Esophagus muscularis mucosa (tissue), 4 donors: ENCODE measurements at regions not wholly inside any gene's neighbourhood (a gene's known extent, or its start where the extent isn't known, plus 50 kb on each side); places are given as distances from the start of the nearest gene placed in this dataset.

Experiments
- DNase-seq: peaks from one replicate; pipeline ENCODE4 v3.0.0-alpha.2; 2017; ENCODE audit errors: extremely low spot score
- H3K27ac ChIP-seq, 4 donors: fragments of 200-600 bp; sonication (generic); replicated peaks in 1 of 4; 1 replicate in 3 of 4; 2 replicates in 1 of 4; pipeline ENCODE4 v1.5.1; 2016 to 2019; ENCODE audit warnings: mild to moderate bottlenecking in 1 of 4
- H3K27me3 ChIP-seq, 4 donors: fragments of 200-600 bp; sonication (generic); one replicate each; pipeline versions ENCODE4 v1.5.1 to v1.6.0; 2016 to 2019
- H3K36me3 ChIP-seq, 4 donors: fragments of 200-600 bp; sonication (generic); one replicate each; pipeline ENCODE4 v1.5.1; 2016 to 2019
- H3K4me1 ChIP-seq, 4 donors: fragments of 200-600 bp; sonication (generic); one replicate each; pipeline ENCODE4 v1.5.1; 2016 to 2019
- H3K4me3 ChIP-seq, 4 donors: fragments of 200-600 bp; sonication (generic); 1 replicate in 2 of 4; 2 replicates in 2 of 4; pipeline ENCODE4 v1.5.1; 2016 to 2019; ENCODE audit warnings: mild to moderate bottlenecking in 4 of 4, moderate library complexity in 1 of 4
- H3K9me3 ChIP-seq, 4 donors: fragments of 200-600 bp; sonication (generic); 1 replicate in 3 of 4; 2 replicates in 1 of 4; pipeline ENCODE4 v1.5.1; 2016 to 2019
- CTCF ChIP-seq, 3 experiments: fragments of 200-600 bp in 2 of 3; fragments of 450-650 bp in 1 of 3; sonication (generic) in 2 of 3; IDR thresholded peaks; one replicate each; pipeline ENCODE4 v1.5.1; 2017 to 2019; ENCODE audit warnings: antibody characterized with exemption in 3 of 3, mild to moderate bottlenecking in 2 of 3, moderate library complexity in 1 of 3
- EP300 ChIP-seq: sonication (generic); formaldehyde crosslinking; IDR thresholded peaks from one replicate; pipeline ENCODE4 v1.6.1; 2017; ENCODE audit warnings: antibody characterized with exemption
- POLR2A ChIP-seq: fragments of 450-650 bp; IDR thresholded peaks from one replicate; pipeline ENCODE4 v1.6.1; 2017; ENCODE audit warnings: antibody characterized with exemption, moderate library complexity, mild to moderate bottlenecking, low read depth
- POLR2AphosphoS5 ChIP-seq, 2 donors: sonication (generic); formaldehyde crosslinking; IDR thresholded peaks; one replicate each; pipeline ENCODE4 v1.6.1; 2017; ENCODE audit warnings: antibody characterized with exemption in 2 of 2
- WGBS: methylation state at CpG from one replicate; pipeline ENCODE4 v1.1.5; 2018; 5-methylcytosine and 5-hydroxymethylcytosine counted together
- intact Hi-C: fragments of 100-400 bp; cut with DNase I; formaldehyde crosslinking; loops from one replicate; pipeline ENCODE4 v1.15.1; 2023

DNA sequence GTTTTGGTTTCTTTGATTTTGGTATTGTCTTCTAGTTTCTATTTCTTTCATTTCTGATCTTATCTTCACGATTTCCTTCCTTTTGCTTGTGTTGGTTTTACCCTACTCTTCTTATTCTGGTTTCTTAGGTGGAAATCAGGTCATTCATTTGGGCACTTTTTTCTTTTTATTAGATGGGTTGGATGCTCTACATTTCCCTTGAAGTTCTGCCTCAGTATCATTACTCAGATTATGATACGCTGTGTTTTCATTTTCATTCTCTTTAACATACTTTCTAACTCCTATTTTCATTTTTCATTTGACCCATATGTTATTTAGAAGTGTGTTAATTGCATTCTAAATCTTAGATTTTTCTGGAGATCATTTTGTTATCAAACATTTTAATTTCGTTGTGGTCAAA lies 108.6 kb downstream of the IRF8 start:
- H3K27ac ChIP-seq, result no peak overlapping the region
- WGBS, result 83% methylated on average over 3 of the region's 3 CpGs
- H3K9me3 ChIP-seq, result no peaks in the 10 kb centered on the region
- peaks cover 0 to 8% (median 0%) of the 10 kb centered on the region in 4 donors for H3K27me3 ChIP-seq
- TF ChIP-seq EP300 (no peak), POLR2A (no peak), POLR2AphosphoS5 (IDR thresholded peaks at IDR 0.05) (no peak), CTCF (IDR thresholded peaks at IDR 0.05) (no peak)
- H3K4me3 ChIP-seq, result no peak overlapping the region
- no peaks in the 10 kb centered on the region for H3K4me1 ChIP-seq
- intact Hi-C loops, result no loop called here
- no peak for DNase-seq
- no peaks in the 10 kb centered on the region for H3K36me3 ChIP-seq

GRCh38 chr16:86010680-86011141 lies 111.7 kb downstream of the IRF8 start:
- WGBS, result 87% methylated on average over 5 of the region's 6 CpGs
- TF ChIP-seq EP300 (no peak), POLR2A (no peak), CTCF (IDR thresholded peaks at IDR 0.05) (no peak), POLR2AphosphoS5 (IDR thresholded peaks at IDR 0.05) (no peak)
- no peak overlapping the region for H3K4me3 ChIP-seq
- H3K9me3 ChIP-seq, result no peaks in the 10 kb centered on the region
- H3K27me3 ChIP-seq, result peaks cover 0 to 8% (median 0%) of the 10 kb centered on the region in 4 donors
- H3K27ac ChIP-seq, result no peak overlapping the region
- no peaks in the 10 kb centered on the region for H3K36me3 ChIP-seq
- no peaks in the 10 kb centered on the region for H3K4me1 ChIP-seq
- intact Hi-C loops, result no loop called here
- DNase-seq, result no peak

DNA sequence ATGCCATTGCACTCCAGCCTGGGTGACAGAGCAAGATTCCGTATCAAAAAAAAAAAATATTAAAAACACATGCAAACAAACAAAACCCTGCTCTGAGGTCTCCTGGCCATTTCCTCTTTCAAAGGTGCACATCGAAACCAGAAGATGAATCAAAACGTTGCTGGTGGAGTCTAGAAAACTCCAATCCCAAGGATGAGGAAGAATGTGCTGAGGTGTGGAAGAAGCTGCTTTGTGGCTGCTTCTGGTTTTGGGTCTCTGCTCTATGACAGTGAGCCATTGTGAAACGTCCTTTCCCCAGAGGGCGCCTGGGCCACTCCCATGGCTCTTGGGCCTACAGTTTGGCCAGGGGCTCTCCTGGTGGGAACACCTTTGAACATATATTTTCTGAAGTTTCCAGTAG lies 112.6 kb downstream of the IRF8 start:
- 79% methylated on average over 5 of the region's 5 CpGs for WGBS
- Histone ChIP-seq H3K4me3 (no peak overlapping the region), H3K36me3 (no peaks in the 10 kb centered on the region), H3K27me3 (peaks cover 0 to 8% (median 0%) of the 10 kb centered on the region in 4 donors), H3K9me3 (no peaks in the 10 kb centered on the region), H3K27ac (no peak overlapping the region), H3K4me1 (peaks cover 0 to 4% (median 2%) of the 10 kb centered on the region in 4 donors)
- intact Hi-C loops, result no loop called here
- TF ChIP-seq POLR2AphosphoS5 (IDR thresholded peaks at IDR 0.05), result no peak
- DNase-seq, result no peak

- no peak for DNase-seq
- H3K27me3 ChIP-seq, result peaks cover 0 to 8% (median 0%) of the 10 kb centered on the region in 4 donors
- no peaks in the 10 kb centered on the region for H3K9me3 ChIP-seq
- WGBS, result 73% methylated on average over 3 of the region's 5 CpGs
- H3K4me3 ChIP-seq, result no peak overlapping the region
- H3K36me3 ChIP-seq, result no peaks in the 10 kb centered on the region
- TF ChIP-seq CTCF (IDR thresholded peaks at IDR 0.05) (no peak), POLR2A (no peak), EP300 (no peak), POLR2AphosphoS5 (IDR thresholded peaks at IDR 0.05) (no peak)
- no peak overlapping the region for H3K27ac ChIP-seq
- peaks cover 0 to 11% (median 9%) of the 10 kb centered on the region in 4 donors for H3K4me1 ChIP-seq
- intact Hi-C loops, result no loop called here
These were observed 113.3 kb downstream of the IRF8 start for GRCh38 chr16:86012221-86012620.

DNA sequence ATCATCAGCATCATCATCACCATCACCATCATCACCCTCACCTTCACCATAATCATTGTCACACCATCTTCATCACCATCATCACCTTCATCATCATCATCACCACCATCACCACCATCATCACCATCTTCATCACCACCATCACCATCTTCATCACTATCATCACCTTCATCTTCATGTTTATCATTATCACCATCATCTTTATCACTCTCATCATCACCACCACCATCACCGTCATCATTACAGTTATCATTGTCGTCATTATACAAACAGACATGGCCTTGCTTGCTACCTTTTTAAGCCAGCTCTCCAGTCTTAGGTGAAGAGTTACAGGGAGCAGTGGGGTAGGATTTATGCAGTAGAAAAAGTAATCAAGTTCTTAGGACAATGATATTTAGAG lies 114.9 kb downstream of the IRF8 start:
- Histone ChIP-seq H3K36me3 (no peaks in the 10 kb centered on the region), H3K4me3 (no peak overlapping the region), H3K4me1 (peaks cover 6 to 27% (median 25%) of the 10 kb centered on the region in 4 donors), H3K9me3 (no peaks in the 10 kb centered on the region), H3K27me3 (peaks cover 0 to 8% (median 0%) of the 10 kb centered on the region in 4 donors), H3K27ac (no peak overlapping the region)
- intact Hi-C loops, result no loop called here
- 92% methylated on average over 2 of the region's 2 CpGs for WGBS
- TF ChIP-seq POLR2AphosphoS5 (IDR thresholded peaks at IDR 0.05) (no peak), POLR2A (no peak), EP300 (no peak), CTCF (IDR thresholded peaks at IDR 0.05) (no peak)
- no peak for DNase-seq
